SJSA1 (cell line): ENCODE measurements at regions not wholly inside any gene's neighbourhood (a gene's known extent, or its start where the extent isn't known, plus 50 kb on each side); places are given as distances from the start of the nearest gene placed in this dataset.

ENCODE experiments used
- DNase-seq, 2 experiments: peaks; one replicate each; pipeline ENCODE4 v3.0.0-alpha.2; 2015 to 2020; ENCODE audit warnings: low spot score in 2 of 2, low read depth in 1 of 2
- H3K27ac ChIP-seq: fragments of 250-450 bp; sonication (Bioruptor Pico); 2 replicates; pipeline ENCODE4 v1.5.1; 2020; ENCODE audit warnings: mild to moderate bottlenecking, moderate library complexity
- H3K27me3 ChIP-seq: fragments of 250-450 bp; sonication (Bioruptor Pico); replicated peaks from 2 replicates; pipeline ENCODE4 v1.5.1; 2020; ENCODE audit warnings: mild to moderate bottlenecking, moderate library complexity
- H3K36me3 ChIP-seq: fragments of 250-450 bp; sonication (Bioruptor Pico); 2 replicates; pipeline ENCODE4 v1.5.1; 2020; ENCODE audit warnings: mild to moderate bottlenecking
- H3K4me1 ChIP-seq: fragments of 250-450 bp; sonication (Bioruptor Pico); replicated peaks from 2 replicates; pipeline ENCODE4 v1.6.1; 2021; ENCODE audit warnings: mild to moderate bottlenecking
- H3K4me3 ChIP-seq: fragments of 250-450 bp; sonication (Bioruptor Pico); 2 replicates; pipeline ENCODE4 v1.5.1; 2020; ENCODE audit warnings: mild to moderate bottlenecking
- H3K9me3 ChIP-seq: fragments of 250-450 bp; sonication (Bioruptor Pico); replicated peaks from 2 replicates; pipeline ENCODE4 v1.5.1; 2020; ENCODE audit warnings: mild to moderate bottlenecking

DNA sequence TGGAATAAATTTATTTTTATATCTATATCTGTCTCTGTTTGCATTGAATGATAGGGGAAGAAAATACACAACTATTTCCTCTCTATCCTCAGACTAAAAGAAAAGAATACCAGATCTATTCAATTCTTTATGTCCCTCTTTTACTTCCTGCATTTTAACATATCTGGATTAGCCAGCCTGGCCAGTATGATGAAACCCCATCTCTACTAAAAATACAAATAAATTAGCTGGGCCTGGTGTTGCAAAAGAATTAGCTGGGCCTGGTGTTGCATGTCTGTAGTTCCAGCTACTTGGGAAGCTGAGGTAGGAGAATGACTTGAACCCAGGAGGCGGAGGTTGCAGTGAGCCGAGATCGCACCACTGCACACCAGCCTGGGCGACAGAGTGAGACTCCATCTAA lies 182.0 kb downstream of the LURAP1L start:
- DNase-seq, result no peak
- Histone ChIP-seq H3K27ac (no peak overlapping the region), H3K27me3 (no peaks in the 10 kb centered on the region), H3K36me3 (no peaks in the 10 kb centered on the region), H3K4me3 (no peak overlapping the region), H3K4me1 (no peaks in the 10 kb centered on the region), H3K9me3 (no peaks in the 10 kb centered on the region)

DNA sequence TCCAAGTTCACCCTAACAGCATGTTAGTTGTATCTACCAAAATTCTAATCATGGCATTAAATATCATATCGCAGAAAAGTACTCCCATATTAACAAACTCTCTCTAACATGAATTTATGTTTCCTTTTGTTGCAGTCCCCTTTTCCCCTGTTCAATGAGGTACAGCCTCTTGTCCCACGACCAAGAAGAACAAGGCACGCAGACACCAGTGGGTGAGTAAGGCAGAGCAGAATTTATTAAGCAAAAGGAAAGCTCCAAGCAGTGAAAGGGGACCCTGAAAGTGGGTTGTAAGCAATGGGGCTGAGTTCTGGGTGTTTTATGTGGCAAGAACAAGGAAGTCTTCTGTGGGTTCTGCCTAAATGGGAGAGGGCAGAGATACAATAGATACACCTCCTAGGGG lies 183.5 kb downstream of the LURAP1L start:
- no peaks in the 10 kb centered on the region for H3K27me3 ChIP-seq

GRCh38 chr9:12958708-12959107 lies 183.9 kb downstream of the LURAP1L start:
- DNase-seq, result no peak
- Histone ChIP-seq H3K9me3 (no peaks in the 10 kb centered on the region), H3K4me1 (no peaks in the 10 kb centered on the region), H3K36me3 (no peaks in the 10 kb centered on the region), H3K4me3 (no peak overlapping the region), H3K27me3 (no peaks in the 10 kb centered on the region), H3K27ac (no peak overlapping the region)

More for the DNA sequence above, 183.5 kb downstream of the LURAP1L start:
- Histone ChIP-seq H3K4me1 (no peaks in the 10 kb centered on the region), H3K36me3 (no peaks in the 10 kb centered on the region), H3K27ac (no peak overlapping the region), H3K4me3 (no peak overlapping the region), H3K9me3 (no peaks in the 10 kb centered on the region)
- no peak for DNase-seq

GRCh38 chr9:12961276-12961809 lies 186.5 kb downstream of the LURAP1L start:
- no peaks in the 10 kb centered on the region for H3K4me1 ChIP-seq
- H3K9me3 ChIP-seq, result no peaks in the 10 kb centered on the region
- H3K4me3 ChIP-seq, result no peak overlapping the region
- no peaks in the 10 kb centered on the region for H3K27me3 ChIP-seq
- H3K36me3 ChIP-seq, result no peaks in the 10 kb centered on the region
- no peak overlapping the region for H3K27ac ChIP-seq
- DNase-seq, result no peak

- Histone ChIP-seq H3K27ac (no peak overlapping the region), H3K4me1 (no peaks in the 10 kb centered on the region), H3K36me3 (no peaks in the 10 kb centered on the region), H3K27me3 (no peaks in the 10 kb centered on the region), H3K9me3 (no peaks in the 10 kb centered on the region), H3K4me3 (no peak overlapping the region)
- no peak for DNase-seq
These were observed 188.7 kb downstream of the LURAP1L start for GRCh38 chr9:12963537-12963936.

DNA sequence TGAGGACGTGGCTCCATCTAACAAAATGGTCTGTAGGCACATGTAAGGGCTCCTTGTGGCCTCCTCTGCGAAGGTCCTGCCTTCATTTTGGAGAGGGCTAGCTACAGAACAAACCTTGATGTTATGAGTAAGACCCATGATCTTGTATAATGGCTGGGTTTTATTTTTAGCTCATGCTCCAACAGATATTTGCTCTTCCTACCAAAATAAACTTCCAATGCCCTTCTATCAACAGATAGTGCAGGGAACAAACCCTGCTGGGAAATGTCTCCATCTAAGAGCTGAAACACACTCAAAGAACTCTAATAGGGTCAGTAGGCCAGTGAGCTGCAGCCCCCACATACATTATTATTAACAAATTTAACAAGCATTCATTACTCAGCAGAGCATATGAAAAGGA lies 189.5 kb downstream of the LURAP1L start:
- H3K27ac ChIP-seq, result no peak overlapping the region
- no peak overlapping the region for H3K4me3 ChIP-seq
- no peaks in the 10 kb centered on the region for H3K27me3 ChIP-seq
- no peaks in the 10 kb centered on the region for H3K36me3 ChIP-seq
- no peaks in the 10 kb centered on the region for H3K4me1 ChIP-seq
- no peaks in the 10 kb centered on the region for H3K9me3 ChIP-seq
- no peak for DNase-seq

DNA sequence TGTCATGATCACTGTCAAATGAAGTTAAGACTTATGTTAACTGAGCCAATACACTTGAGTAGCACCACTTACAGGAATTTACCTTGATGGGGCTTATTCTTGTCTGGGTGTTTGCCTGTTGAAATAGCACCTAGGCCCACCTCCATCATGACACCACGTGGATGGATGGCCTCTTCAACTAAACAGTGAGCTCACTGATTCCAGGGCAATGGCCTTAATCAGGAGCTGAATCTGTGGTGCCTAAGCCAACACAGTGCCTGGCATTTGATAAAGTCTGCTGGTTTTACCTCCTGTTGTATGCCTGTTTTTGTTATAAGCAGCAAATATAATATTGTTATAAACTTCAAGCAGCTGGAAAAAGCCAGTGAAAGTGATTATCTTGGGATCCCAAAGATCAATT lies 190.5 kb downstream of the LURAP1L start:
- Histone ChIP-seq H3K4me3 (no peak overlapping the region), H3K4me1 (no peaks in the 10 kb centered on the region), H3K9me3 (no peaks in the 10 kb centered on the region), H3K36me3 (no peaks in the 10 kb centered on the region), H3K27ac (no peak overlapping the region), H3K27me3 (no peaks in the 10 kb centered on the region)
- DNase-seq, result no peak

DNA sequence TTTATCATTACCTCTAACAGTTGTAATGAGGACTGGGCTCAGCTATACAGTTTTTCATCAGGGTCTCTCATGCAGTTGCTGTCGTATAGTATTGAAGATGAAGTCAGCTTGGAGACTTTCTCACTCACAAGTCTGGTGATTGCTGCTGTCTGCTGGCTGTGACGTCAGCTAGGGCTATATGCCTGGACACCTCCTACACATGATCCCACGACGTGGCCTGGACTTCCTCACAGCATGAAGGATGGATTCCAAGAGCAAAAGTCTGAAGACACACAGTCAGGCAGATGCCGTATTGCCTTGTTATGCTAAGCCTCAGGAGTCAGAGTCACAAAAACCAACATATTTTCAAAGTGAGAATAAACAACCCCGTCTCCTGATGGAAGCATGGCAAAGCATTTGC lies 193.3 kb downstream of the LURAP1L start:
- DNase-seq, result no peak
- Histone ChIP-seq H3K4me3 (no peak overlapping the region), H3K27me3 (no peaks in the 10 kb centered on the region), H3K27ac (no peak overlapping the region), H3K36me3 (no peaks in the 10 kb centered on the region), H3K4me1 (no peaks in the 10 kb centered on the region), H3K9me3 (no peaks in the 10 kb centered on the region)

- H3K27me3 ChIP-seq, result no peaks in the 10 kb centered on the region
- no peaks in the 10 kb centered on the region for H3K4me1 ChIP-seq
- H3K27ac ChIP-seq, result no peak overlapping the region
- H3K36me3 ChIP-seq, result no peaks in the 10 kb centered on the region
- no peak for DNase-seq
- no peaks in the 10 kb centered on the region for H3K9me3 ChIP-seq
- no peak overlapping the region for H3K4me3 ChIP-seq
These were observed 198.1 kb downstream of the LURAP1L start for GRCh38 chr9:12972608-12973589.

DNA sequence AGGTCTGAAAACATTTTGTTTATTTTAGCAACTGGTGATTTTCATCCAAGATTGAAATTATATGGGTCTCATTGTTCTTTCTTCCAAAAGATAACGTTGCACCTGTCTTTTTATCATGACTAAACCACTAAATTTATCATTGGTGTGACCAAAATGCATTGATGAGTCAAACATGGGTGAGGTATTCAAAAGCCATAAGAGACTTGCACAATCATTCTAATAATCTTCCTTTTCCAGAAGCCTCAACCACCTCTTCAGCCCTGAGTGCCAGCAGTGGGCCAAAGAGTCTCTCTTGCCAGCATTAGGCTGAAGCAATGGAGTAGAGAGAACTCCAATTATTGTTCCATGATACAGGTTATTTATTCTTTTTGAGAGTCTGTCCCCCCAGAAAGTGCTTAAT lies 198.9 kb downstream of the LURAP1L start:
- Histone ChIP-seq H3K4me1 (no peaks in the 10 kb centered on the region), H3K4me3 (no peak overlapping the region), H3K9me3 (no peaks in the 10 kb centered on the region), H3K27me3 (no peaks in the 10 kb centered on the region), H3K36me3 (no peaks in the 10 kb centered on the region), H3K27ac (no peak overlapping the region)
- no peak for DNase-seq

GRCh38 chr9:12974671-12975070 lies 199.9 kb downstream of the LURAP1L start:
- Histone ChIP-seq H3K4me1 (no peaks in the 10 kb centered on the region), H3K27ac (no peak overlapping the region), H3K36me3 (no peaks in the 10 kb centered on the region), H3K27me3 (no peaks in the 10 kb centered on the region), H3K9me3 (no peaks in the 10 kb centered on the region), H3K4me3 (no peak overlapping the region)
- no peak for DNase-seq

GRCh38 chr9:12975496-12975895 lies 200.7 kb downstream of the LURAP1L start:
- H3K27me3 ChIP-seq, result no peaks in the 10 kb centered on the region
- no peak overlapping the region for H3K27ac ChIP-seq
- H3K9me3 ChIP-seq, result no peaks in the 10 kb centered on the region
- no peak overlapping the region for H3K4me3 ChIP-seq
- H3K4me1 ChIP-seq, result no peaks in the 10 kb centered on the region
- no peak for DNase-seq
- no peaks in the 10 kb centered on the region for H3K36me3 ChIP-seq

GRCh38 chr9:12980085-12980851 lies 205.4 kb downstream of the LURAP1L start:
- Histone ChIP-seq H3K9me3 (no peaks in the 10 kb centered on the region), H3K36me3 (no peaks in the 10 kb centered on the region), H3K4me1 (no peaks in the 10 kb centered on the region), H3K4me3 (no peak overlapping the region), H3K27ac (no peak overlapping the region), H3K27me3 (no peaks in the 10 kb centered on the region)
- no peak for DNase-seq

- Histone ChIP-seq H3K27ac (no peak overlapping the region), H3K27me3 (no peaks in the 10 kb centered on the region), H3K4me3 (no peak overlapping the region), H3K9me3 (no peaks in the 10 kb centered on the region), H3K36me3 (no peaks in the 10 kb centered on the region), H3K4me1 (no peaks in the 10 kb centered on the region)
- DNase-seq, result no peak
These were observed 213.4 kb downstream of the LURAP1L start for GRCh38 chr9:12988258-12988657.
